DOHH2 (cell line): ENCODE measurements at regions not wholly inside any gene's neighbourhood (a gene's known extent, or its start where the extent isn't known, plus 50 kb on each side); places are given as distances from the start of the nearest gene placed in this dataset.

Experiments
- EZH2phosphoT487 ChIP-seq: fragments of 200-600 bp; sonication (generic); IDR thresholded peaks from 2 replicates; pipeline ENCODE4 v1.6.1; 2017; ENCODE audit warnings: borderline replicate concordance, mild to moderate bottlenecking, antibody characterized with exemption, low read length, moderate library complexity, mixed read lengths
- TF ChIP-seq, protein P1 (sequence below): fragments of 200-600 bp; sonication (generic); IDR thresholded peaks from one replicate; pipeline ENCODE4 v1.5.1; 2014; ENCODE audit warnings: antibody characterized with exemption, mild to moderate bottlenecking, low read depth, low read length; ENCODE audit not compliant: poor library complexity, severe bottlenecking

GRCh38 chr18:79620576-79621165 lies 58.9 kb upstream of the CTDP1 start:
- TF ChIP-seq, protein P1, sequence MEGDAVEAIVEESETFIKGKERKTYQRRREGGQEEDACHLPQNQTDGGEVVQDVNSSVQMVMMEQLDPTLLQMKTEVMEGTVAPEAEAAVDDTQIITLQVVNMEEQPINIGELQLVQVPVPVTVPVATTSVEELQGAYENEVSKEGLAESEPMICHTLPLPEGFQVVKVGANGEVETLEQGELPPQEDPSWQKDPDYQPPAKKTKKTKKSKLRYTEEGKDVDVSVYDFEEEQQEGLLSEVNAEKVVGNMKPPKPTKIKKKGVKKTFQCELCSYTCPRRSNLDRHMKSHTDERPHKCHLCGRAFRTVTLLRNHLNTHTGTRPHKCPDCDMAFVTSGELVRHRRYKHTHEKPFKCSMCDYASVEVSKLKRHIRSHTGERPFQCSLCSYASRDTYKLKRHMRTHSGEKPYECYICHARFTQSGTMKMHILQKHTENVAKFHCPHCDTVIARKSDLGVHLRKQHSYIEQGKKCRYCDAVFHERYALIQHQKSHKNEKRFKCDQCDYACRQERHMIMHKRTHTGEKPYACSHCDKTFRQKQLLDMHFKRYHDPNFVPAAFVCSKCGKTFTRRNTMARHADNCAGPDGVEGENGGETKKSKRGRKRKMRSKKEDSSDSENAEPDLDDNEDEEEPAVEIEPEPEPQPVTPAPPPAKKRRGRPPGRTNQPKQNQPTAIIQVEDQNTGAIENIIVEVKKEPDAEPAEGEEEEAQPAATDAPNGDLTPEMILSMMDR = no peak
- no peak for TF ChIP-seq EZH2phosphoT487
